Psoas muscle (tissue), 7 donors: ENCODE measurements at regions not wholly inside any gene's neighbourhood (a gene's known extent, or its start where the extent isn't known, plus 50 kb on each side); places are given as distances from the start of the nearest gene placed in this dataset.

ENCODE experiments used
- ATAC-seq, 4 donors: fragments of 200-7000 bp; cut with Tn5 transposase; one replicate each; pipeline ENCODE4 v1.9.1; 2020; ENCODE audit warnings: moderate library complexity in 3 of 4, mild to moderate bottlenecking in 2 of 4
- DNase-seq, 2 donors: peaks; one replicate each; pipeline ENCODE4 v3.0.0-alpha.2; 2020
- H3K27ac ChIP-seq: fragments of 200-600 bp; one replicate; pipeline ENCODE4 v1.8.0; 2022
- H3K27me3 ChIP-seq, 3 donors: fragments of 200-600 bp in 1 of 3; one replicate each; pipeline versions ENCODE4 v1.6.1 to v1.8.0; 2013 to 2022; ENCODE audit warnings: low read length in 2 of 3, mild to moderate bottlenecking in 2 of 3, moderate library complexity in 1 of 3; ENCODE audit not compliant: insufficient read depth in 3 of 3
- H3K36me3 ChIP-seq, 2 donors: fragments of 200-600 bp in 1 of 2; one replicate each; pipeline versions ENCODE4 v1.6.1 to v1.8.0; 2013 to 2022; ENCODE audit warnings: low read depth in 1 of 2, mild to moderate bottlenecking in 1 of 2, moderate library complexity in 1 of 2; ENCODE audit not compliant: insufficient read depth in 1 of 2
- H3K4me1 ChIP-seq: fragments of 200-600 bp; one replicate; pipeline ENCODE4 v1.8.0; 2022
- H3K4me3 ChIP-seq: fragments of 200-600 bp; one replicate; pipeline ENCODE4 v1.8.0; 2022; ENCODE audit warnings: mild to moderate bottlenecking
- H3K9me3 ChIP-seq: fragments of 200-600 bp; one replicate; pipeline ENCODE4 v1.8.0; 2022
- WGBS, 3 donors: extraction: QIAGEN DNeasy Blood & Tissue Kit; methylation state at CpG; one replicate each; pipeline versions ENCODE4 v1.1.6 to v1.1.7; 2013; 5-methylcytosine and 5-hydroxymethylcytosine counted together
- intact Hi-C, 2 donors: fragments of 100-400 bp; cut with DNase I; formaldehyde crosslinking; loops; one replicate each; pipeline versions ENCODE4 v1.11.0 to v1.14.2; 2022
- TF ChIP-seq, protein P1 (sequence below): fragments of 200-600 bp; IDR thresholded peaks from one replicate; pipeline ENCODE4 v1.8.0; 2022; ENCODE audit warnings: antibody characterized with exemption
- donor health status: healthy with polysubstance abuse.
- donor health status: DM: no; HTN: no; CAD: no; lungs with moderate emphysema.
- donor health status: Bipolar disorder and iron deficiency.
- donor health status: healthy.
- donor health status: DM: yes; HTN: yes; CAD: no.
- donor health status: DM: no; HTN: no; CAD: no.
- donor health status: DM: yes; HTN: yes; CAD: no.

DNA sequence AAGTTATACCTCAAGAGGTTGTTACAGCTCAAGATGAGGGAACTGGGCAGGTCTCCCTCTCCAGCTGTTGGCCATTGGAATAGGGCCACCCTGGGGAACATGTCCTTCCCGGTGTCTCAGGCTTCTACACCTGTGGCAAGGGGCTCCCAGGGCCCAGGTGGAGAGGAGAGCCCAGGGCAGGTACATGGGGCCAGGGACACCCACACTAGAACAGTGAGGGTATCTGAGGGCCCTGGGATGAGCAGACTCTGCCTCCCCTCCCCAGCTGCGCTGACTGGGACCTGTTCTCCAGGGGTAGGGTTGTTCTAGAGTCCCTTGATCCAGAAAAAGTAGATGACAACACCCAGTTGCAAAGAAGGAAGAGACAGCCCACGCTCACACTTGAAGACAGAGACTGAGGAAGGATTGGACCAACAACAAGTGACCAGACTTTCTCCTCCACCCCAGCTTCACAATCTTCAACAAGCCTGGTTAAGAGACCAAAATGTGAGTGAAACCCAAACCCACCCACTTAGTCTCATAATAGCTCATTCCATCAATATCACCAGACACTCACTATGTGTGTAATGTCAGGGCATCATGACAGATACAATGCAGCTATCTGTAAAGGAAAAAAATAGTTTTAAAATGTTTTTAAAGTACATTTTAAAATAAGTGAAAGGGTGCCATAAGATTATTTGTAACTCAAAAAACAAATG, 439.3 kb downstream of the NPHP4 start:
- Histone ChIP-seq H3K27me3 (peaks cover 0 to 2% (median 0%) of the 10 kb centered on the region in 3 donors), H3K4me3 (no peak overlapping the region), H3K4me1 (no peaks in the 10 kb centered on the region), H3K27ac (no peak overlapping the region), H3K36me3 (no peaks in the 10 kb centered on the region), H3K9me3 (peaks cover under 1% of the 10 kb centered on the region)
- DNase-seq (no peak), ATAC-seq (no peak)
- intact Hi-C loops = no loop called here
- 45 to 58% (median 55%) methylated on average over 3 of the region's 3 CpGs for WGBS, 3 donors
- TF ChIP-seq, protein P1, sequence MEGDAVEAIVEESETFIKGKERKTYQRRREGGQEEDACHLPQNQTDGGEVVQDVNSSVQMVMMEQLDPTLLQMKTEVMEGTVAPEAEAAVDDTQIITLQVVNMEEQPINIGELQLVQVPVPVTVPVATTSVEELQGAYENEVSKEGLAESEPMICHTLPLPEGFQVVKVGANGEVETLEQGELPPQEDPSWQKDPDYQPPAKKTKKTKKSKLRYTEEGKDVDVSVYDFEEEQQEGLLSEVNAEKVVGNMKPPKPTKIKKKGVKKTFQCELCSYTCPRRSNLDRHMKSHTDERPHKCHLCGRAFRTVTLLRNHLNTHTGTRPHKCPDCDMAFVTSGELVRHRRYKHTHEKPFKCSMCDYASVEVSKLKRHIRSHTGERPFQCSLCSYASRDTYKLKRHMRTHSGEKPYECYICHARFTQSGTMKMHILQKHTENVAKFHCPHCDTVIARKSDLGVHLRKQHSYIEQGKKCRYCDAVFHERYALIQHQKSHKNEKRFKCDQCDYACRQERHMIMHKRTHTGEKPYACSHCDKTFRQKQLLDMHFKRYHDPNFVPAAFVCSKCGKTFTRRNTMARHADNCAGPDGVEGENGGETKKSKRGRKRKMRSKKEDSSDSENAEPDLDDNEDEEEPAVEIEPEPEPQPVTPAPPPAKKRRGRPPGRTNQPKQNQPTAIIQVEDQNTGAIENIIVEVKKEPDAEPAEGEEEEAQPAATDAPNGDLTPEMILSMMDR = no peak

DNA sequence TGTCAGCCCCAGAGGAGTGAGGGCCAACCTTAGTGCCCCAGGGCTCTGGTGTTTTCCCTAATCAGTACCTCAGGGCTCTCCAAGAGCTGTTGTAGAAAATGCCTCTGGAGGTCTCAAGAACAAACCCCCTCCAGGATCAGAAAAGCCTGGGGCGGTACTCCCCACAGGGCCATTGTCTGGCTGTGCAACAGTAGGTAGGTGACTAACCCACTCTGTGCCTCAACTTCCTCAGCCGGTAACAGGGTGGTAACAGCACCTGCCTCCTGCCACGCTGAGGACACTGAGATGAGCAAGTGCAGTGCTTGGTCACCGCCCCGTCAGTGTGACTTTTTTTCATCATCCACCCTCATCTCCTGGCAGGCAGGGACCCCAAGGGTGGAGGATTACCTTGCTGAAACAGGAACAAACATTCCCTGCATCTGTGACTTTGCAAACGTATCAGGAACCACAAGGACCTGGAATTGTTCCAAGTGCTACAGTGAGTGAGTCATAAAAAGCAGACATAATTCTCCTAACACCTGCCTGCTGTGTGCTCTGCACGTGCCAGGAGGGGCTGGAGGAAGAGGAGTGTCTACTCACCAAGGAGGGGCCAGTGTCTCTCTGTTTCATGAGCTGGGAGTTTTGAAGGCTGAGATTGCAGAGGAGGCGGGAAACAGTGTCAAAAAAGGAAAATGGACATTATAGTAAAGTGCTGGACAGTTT, 440.8 kb downstream of the NPHP4 start:
- Histone ChIP-seq H3K36me3 (no peaks in the 10 kb centered on the region), H3K27me3 (peaks cover 0 to 2% (median 0%) of the 10 kb centered on the region in 3 donors), H3K9me3 (no peaks in the 10 kb centered on the region), H3K4me1 (no peaks in the 10 kb centered on the region), H3K4me3 (no peak overlapping the region), H3K27ac (no peak overlapping the region)
- ATAC-seq (no peak), DNase-seq (no peak)
- 45 to 54% (median 47%) methylated on average over 8 of the region's 8 CpGs for WGBS, 3 donors
- TF ChIP-seq, protein P1 = no peak
- intact Hi-C loops = no loop called here

DNA sequence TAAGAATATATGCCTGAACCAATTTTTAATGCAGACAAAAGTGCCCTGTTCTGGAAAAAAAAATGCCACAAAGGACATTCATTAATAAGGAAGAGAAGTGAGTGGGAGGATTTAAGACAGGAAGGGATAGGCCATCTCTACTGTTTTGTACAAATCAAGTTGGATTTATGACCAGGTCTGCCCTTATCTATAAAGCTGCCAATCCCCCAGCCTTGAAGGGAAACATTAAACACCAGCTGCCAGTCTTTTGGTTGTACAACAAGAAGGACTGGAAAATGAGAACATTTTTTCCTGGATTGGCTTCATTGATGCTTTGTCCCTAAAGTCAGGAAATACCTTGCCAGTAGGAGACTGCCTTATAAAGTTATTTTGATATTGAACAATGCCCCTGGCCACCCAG, 444.0 kb downstream of the NPHP4 start:
- Histone ChIP-seq H3K27me3 (peaks cover 0 to 8% (median 2%) of the 10 kb centered on the region in 3 donors), H3K4me1 (no peaks in the 10 kb centered on the region), H3K4me3 (no peak overlapping the region), H3K27ac (no peak overlapping the region), H3K36me3 (no peaks in the 10 kb centered on the region), H3K9me3 (no peaks in the 10 kb centered on the region)
- TF ChIP-seq, protein P1 = no peak
- DNase-seq = no peak
- intact Hi-C loops = no loop called here
- no peak for ATAC-seq

DNA sequence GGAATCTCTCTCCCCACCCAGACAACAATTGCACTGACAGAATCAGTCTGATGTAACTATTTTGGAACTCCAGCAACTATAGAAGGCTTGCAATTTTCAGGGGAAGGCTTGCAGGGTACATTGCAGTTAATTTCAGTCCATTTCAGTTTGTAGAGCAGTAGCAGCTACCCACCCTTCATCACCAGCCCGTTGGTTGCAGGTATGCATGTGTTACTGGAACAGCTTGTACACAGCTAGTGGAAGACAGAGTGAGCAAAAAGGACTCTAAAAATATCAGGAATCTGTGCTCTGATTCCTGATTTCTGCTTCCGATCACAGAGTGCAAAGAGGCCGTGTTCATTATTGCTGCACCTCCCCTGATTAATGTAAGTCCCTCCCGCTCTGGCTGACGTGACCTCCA, 449.0 kb downstream of the NPHP4 start:
- Histone ChIP-seq H3K9me3 (no peaks in the 10 kb centered on the region), H3K4me1 (no peaks in the 10 kb centered on the region), H3K36me3 (no peaks in the 10 kb centered on the region), H3K27ac (no peak overlapping the region), H3K27me3 (peaks cover 0 to 22% (median 0%) of the 10 kb centered on the region in 3 donors), H3K4me3 (no peak overlapping the region)
- DNase-seq (no peak), ATAC-seq (no peak)
- WGBS, 3 donors = 52 to 64% (median 60%) methylated on average over 5 of the region's 5 CpGs
- TF ChIP-seq, protein P1 = no peak
- intact Hi-C loops = no loop called here
